GM10248 (cell line): ENCODE measurements at regions not wholly inside any gene's neighbourhood (a gene's known extent, or its start where the extent isn't known, plus 50 kb on each side); places are given as distances from the start of the nearest gene placed in this dataset.

Source experiments
- CTCF ChIA-PET: fragments of 300-600 bp; sonication (Branson Sonifier 250); formaldehyde crosslinking; extraction: SDS; loops from one replicate; lab custom pipeline; 2021; ENCODE audit warnings: antibody characterized with exemption; lab: Yijun Ruan, JAX
- POLR2A ChIA-PET: fragments of 350-650 bp; sonication (Branson Sonifier 250); formaldehyde crosslinking; extraction: SDS; loops from one replicate; lab custom pipeline; 2020; ENCODE audit warnings: antibody characterized with exemption; lab: Yijun Ruan, JAX
- DNase-seq: peaks from one replicate; pipeline ENCODE4 v3.0.0; 2012; ENCODE audit errors: extremely low spot score
- TF ChIP-seq, protein P1 (sequence below): IDR thresholded peaks from 2 replicates; pipeline ENCODE4 v1.5.1; 2012; ENCODE audit warnings: mild to moderate bottlenecking, low read depth; ENCODE audit errors: extremely low read depth, missing control alignments, control extremely low read depth

DNA sequence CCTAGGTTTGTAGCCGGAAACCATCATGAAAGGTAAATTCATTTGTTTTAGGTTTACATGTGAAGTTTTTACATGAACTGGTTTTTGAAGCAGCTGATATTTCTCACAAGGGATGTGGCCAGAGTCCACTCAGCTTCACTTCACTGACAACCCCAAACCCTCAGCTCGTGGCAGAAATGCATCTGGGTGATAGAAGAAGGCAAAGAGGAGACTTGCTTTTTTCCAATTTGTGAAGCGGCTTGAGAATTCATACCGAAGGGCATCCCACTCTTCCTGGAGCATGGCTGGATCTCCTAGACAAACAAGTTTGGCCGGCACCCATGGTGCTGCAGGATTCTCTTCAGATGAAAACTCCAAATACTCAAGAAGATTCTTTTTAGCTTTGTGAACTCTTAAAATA lies 392.8 kb upstream of the CNR1 start:
- no peak for DNase-seq
- POLR2A ChIA-PET = no interaction called here
- CTCF ChIA-PET = interaction anchor here (1.2 to 1.9 kb wide), 3 partner anchors 20 to 82 kb away, joined by 4 to 6 read pairs (median 5); no protein-coding TSS in a partner anchor
- TF ChIP-seq, protein P1, sequence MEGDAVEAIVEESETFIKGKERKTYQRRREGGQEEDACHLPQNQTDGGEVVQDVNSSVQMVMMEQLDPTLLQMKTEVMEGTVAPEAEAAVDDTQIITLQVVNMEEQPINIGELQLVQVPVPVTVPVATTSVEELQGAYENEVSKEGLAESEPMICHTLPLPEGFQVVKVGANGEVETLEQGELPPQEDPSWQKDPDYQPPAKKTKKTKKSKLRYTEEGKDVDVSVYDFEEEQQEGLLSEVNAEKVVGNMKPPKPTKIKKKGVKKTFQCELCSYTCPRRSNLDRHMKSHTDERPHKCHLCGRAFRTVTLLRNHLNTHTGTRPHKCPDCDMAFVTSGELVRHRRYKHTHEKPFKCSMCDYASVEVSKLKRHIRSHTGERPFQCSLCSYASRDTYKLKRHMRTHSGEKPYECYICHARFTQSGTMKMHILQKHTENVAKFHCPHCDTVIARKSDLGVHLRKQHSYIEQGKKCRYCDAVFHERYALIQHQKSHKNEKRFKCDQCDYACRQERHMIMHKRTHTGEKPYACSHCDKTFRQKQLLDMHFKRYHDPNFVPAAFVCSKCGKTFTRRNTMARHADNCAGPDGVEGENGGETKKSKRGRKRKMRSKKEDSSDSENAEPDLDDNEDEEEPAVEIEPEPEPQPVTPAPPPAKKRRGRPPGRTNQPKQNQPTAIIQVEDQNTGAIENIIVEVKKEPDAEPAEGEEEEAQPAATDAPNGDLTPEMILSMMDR = no peak

DNA sequence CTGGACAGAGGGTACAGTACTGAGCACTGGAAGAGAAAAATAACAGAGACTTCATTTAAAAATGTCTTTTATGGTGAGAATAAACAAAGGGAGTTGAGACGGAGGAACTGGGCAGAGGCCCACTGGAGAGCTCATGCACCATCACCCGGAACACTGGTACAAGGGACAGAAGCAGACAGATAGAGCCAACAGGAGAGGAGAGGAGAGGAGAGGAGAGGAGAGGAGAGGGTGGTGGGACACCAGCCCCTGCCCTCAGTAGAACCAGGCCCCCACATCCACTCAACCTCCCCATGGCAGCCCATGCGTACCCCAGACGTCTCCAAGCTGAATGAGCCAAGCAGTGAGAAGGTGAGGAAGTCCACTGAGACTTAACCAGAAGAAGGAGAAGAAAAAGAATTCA lies 390.5 kb upstream of the CNR1 start:
- CTCF ChIA-PET = no interaction called here
- no peak for DNase-seq
- TF ChIP-seq, protein P1 = no peak
- POLR2A ChIA-PET = interaction anchor here (0.6 kb wide), 1 partner anchor 37 kb away, joined by 3 read pairs; no protein-coding TSS in a partner anchor

DNA sequence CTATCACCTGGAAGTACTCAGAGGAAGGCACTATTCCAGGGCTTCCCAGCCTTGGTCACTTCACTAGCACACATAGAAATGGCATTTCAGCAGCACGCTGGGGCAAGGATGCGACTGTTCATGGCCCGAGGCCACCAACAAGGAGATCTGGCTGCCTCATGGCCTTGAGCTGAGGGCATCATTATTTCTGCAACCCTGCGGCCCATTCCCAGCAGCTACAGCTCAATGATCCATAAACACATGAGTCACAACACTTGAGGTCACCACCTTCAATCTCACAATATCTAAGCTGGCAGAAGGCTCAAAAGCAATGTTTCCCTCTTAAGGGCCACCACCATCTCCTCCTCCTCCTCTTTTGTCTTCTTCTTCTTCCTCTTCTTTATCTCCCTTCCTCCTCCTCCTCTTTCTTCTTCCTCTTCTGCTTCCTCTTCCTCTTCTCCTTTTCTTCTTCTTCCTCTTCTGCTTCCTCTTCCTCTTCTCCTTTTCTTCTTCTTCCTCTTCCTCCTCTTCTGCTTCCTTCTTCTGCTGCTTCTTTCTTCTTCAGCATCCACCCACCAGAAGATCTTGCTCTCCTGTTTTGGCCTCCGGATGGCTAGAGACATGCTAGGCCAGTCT lies 382.9 kb upstream of the CNR1 start:
- DNase-seq = no peak
- POLR2A ChIA-PET = no interaction called here

DNA sequence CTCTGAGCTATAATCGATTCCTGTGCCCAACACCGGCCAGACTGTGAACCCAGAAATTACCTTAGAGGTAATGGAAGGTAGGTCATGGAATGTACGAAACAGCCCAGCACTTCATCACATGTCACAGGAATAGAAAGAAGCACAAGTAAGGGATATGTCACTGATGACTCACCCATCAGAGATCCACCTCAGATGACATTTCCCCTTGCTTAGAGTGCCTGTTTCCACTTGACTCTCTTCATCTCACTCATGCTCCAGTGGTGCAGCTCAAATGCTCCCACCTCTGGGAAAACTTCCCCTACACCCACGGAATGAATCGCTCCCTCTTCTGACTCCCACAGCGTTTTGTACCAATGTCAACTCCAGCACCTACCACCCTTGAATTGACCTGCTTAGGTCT lies 381.6 kb upstream of the CNR1 start:
- CTCF ChIA-PET = no interaction called here
- TF ChIP-seq, protein P1 = no peak
- POLR2A ChIA-PET = no interaction called here
- DNase-seq = no peak

More for the DNA sequence above, 382.9 kb upstream of the CNR1 start:
- TF ChIP-seq, protein P1 = no peak
- CTCF ChIA-PET = no interaction called here

DNA sequence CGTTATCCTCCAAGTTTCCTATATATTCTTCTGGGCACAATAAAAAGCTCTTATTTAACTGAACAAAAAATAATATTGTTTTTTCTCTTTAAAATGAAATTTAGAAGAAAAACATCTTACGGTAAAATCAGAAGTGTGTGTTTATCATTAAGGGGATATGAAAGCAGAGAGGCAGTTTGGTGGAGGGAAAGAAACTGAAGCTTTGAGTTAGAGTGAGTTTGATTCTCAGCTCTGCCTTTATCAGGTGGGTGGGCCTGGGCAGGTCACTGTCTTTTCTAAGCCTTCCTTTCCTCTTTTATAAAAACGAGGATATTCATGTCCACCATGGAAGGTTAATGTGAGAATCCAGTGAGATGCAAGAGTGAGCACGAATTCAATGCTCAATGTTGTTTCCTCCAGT lies 379.8 kb upstream of the CNR1 start:
- POLR2A ChIA-PET = no interaction called here
- TF ChIP-seq, protein P1 = no peak
- CTCF ChIA-PET = interaction anchor here (1.3 to 2.4 kb wide), 3 partner anchors 9 to 325 kb away, joined by 4 to 8 read pairs (median 4); no protein-coding TSS in a partner anchor

DNA sequence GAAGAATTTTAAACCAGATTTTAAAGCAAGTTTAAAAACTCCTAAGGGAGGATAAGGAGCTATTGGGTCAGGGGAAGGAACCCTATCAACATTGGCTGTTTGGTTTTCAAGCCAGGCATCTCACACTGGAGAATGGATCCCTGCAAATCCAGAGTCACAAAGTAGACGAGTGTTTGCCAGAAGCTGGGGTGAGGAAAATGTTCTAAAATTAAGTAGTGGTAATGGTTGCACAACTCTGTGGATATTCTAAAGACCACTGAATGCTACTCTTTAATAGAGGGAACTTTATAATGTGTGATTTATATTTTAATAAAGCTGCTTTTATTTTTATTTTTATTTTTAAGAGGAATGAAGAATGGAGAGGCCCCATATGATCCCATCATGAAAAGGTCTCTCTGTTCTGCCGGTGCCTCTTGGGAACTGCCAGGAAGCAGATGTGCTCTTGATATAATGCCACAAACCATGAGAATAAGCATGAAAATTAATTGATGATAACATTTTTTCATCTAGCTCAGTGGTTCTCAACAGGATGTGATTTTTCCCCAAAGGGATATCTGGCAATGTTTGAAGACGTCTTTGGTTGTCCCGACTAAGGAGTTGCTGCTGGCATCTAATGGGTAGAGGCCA lies 379.0 kb upstream of the CNR1 start:
- POLR2A ChIA-PET = no interaction called here
- DNase-seq = no peak
- CTCF ChIA-PET = interaction anchor here (1.2 to 2.4 kb wide), 7 partner anchors 8 to 352 kb away, joined by 3 to 8 read pairs (median 4); no protein-coding TSS in a partner anchor
- TF ChIP-seq, protein P1 = no peak

More for the DNA sequence above, 379.8 kb upstream of the CNR1 start:
- DNase-seq = no peak
